Body of pancreas (tissue), 4 donors: ENCODE measurements at regions not wholly inside any gene's neighbourhood (a gene's known extent, or its start where the extent isn't known, plus 50 kb on each side); places are given as distances from the start of the nearest gene placed in this dataset.

Source experiments
- POLR2A ChIP-seq, 3 donors: fragments of 450-650 bp; IDR thresholded peaks; one replicate each; pipeline ENCODE4 v1.6.1; 2016; ENCODE audit warnings: antibody characterized with exemption in 3 of 3, mild to moderate bottlenecking in 2 of 3
- TF ChIP-seq, protein P1 (sequence below), 7 experiments: fragments of 450-650 bp in 4 of 7; fragments of 200-600 bp in 3 of 7; sonication (generic) in 3 of 7; IDR thresholded peaks; one replicate each; pipeline ENCODE4 v1.5.1; 2016 to 2019; ENCODE audit warnings: antibody characterized with exemption in 7 of 7

DNA sequence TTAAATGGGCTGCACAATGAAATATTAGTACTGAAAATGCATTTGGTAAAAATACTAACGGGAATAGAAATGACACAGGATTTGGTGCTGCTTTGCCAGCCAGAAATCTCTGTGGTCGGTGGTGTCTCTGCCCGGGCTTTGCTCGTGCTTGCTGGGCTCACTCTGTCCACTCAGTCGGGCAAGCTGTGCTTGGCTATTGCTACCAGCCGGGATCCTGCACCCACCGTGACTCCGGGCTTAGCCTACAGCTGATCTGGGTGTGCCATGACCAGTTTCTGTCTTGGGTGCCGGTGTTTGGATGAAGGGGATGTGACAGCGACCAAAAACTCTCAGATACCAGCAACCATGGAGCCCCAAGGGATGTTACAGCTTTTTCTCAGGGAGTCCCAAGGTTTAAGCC, 487.7 kb downstream of the TECRL start:
- TF ChIP-seq, protein P1, sequence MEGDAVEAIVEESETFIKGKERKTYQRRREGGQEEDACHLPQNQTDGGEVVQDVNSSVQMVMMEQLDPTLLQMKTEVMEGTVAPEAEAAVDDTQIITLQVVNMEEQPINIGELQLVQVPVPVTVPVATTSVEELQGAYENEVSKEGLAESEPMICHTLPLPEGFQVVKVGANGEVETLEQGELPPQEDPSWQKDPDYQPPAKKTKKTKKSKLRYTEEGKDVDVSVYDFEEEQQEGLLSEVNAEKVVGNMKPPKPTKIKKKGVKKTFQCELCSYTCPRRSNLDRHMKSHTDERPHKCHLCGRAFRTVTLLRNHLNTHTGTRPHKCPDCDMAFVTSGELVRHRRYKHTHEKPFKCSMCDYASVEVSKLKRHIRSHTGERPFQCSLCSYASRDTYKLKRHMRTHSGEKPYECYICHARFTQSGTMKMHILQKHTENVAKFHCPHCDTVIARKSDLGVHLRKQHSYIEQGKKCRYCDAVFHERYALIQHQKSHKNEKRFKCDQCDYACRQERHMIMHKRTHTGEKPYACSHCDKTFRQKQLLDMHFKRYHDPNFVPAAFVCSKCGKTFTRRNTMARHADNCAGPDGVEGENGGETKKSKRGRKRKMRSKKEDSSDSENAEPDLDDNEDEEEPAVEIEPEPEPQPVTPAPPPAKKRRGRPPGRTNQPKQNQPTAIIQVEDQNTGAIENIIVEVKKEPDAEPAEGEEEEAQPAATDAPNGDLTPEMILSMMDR (IDR thresholded peaks at IDR 0.05), result no peak
- TF ChIP-seq POLR2A (IDR thresholded peaks at IDR 0.05), result no peak
